H1 (cell line): ENCODE measurements at regions not wholly inside any gene's neighbourhood (a gene's known extent, or its start where the extent isn't known, plus 50 kb on each side); places are given as distances from the start of the nearest gene placed in this dataset.

Experiments
- EZH2 ChIP-seq: fragments of 200-600 bp; sonication (generic); IDR thresholded peaks from 2 replicates; pipeline ENCODE4 v1.7.1; 2012; ENCODE audit warnings: low read depth, mild to moderate bottlenecking, moderate library complexity, low read length, inconsistent platforms; ENCODE audit not compliant: severe bottlenecking
- FOSL1 ChIP-seq: IDR thresholded peaks from 2 replicates; pipeline ENCODE4 v1.6.1; 2011; ENCODE audit warnings: mild to moderate bottlenecking, low read depth, low read length, moderate library complexity; ENCODE audit not compliant: insufficient read depth
- POU5F1 ChIP-seq: IDR thresholded peaks from 2 replicates; pipeline ENCODE4 v1.6.1; 2011; ENCODE audit warnings: low read depth, mild to moderate bottlenecking, low read length, moderate library complexity
- TCF12 ChIP-seq: IDR thresholded peaks from 2 replicates; pipeline ENCODE4 v1.6.1; 2011; ENCODE audit warnings: low read depth, mild to moderate bottlenecking, low read length
- TF ChIP-seq, protein P1 (sequence below): IDR thresholded peaks from 2 replicates; pipeline ENCODE4 v1.6.1; 2011; ENCODE audit warnings: low read length, improper control_type of control experiment

DNA sequence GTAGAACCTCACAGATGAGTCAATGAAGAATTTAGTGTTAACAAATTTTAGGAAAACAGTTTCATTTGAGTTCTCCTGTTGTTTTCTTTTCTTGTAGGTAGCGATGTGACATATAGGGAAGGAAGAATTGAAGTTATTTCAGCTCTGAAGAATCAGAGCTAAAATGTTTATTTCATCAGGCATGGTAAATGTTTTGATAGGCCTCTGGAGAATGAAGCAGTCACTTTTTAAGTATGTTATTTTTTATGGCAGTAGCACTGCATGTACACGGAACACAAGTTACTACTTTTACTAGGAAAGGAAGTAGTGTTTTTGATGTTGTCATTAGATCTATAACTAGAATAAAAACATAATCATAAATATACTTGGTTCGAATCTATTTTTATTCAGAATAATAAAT, 1357.3 kb upstream of the CITED2 start (continued):
- TF ChIP-seq, protein P1, sequence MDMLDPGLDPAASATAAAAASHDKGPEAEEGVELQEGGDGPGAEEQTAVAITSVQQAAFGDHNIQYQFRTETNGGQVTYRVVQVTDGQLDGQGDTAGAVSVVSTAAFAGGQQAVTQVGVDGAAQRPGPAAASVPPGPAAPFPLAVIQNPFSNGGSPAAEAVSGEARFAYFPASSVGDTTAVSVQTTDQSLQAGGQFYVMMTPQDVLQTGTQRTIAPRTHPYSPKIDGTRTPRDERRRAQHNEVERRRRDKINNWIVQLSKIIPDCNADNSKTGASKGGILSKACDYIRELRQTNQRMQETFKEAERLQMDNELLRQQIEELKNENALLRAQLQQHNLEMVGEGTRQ, result no peak
- TF ChIP-seq FOSL1, result no peak
- TF ChIP-seq TCF12, result no peak
- no peak for TF ChIP-seq POU5F1
- no peak for TF ChIP-seq EZH2
